A549 (cell line): ENCODE measurements at regions not wholly inside any gene's neighbourhood (a gene's known extent, or its start where the extent isn't known, plus 50 kb on each side); places are given as distances from the start of the nearest gene placed in this dataset.

Source experiments
- EP300 ChIP-seq, 2 experiments: fragments of >200 bp; sonication (Bioruptor Twin); formaldehyde crosslinking; IDR thresholded peaks; 2 replicates in 1 of 2; 3 replicates in 1 of 2; pipeline ENCODE4 v1.6.1; 2016 to 2017
- HDAC2 ChIP-seq: fragments of 200-600 bp; sonication (generic); IDR thresholded peaks from 2 replicates; pipeline ENCODE4 v1.6.1; 2016
- MYC ChIP-seq: IDR thresholded peaks from 2 replicates; pipeline ENCODE4 v1.6.1; 2012; ENCODE audit warnings: mild to moderate bottlenecking, inconsistent platforms, low read length, improper control_type of control experiment, borderline replicate concordance
- POLR2A ChIP-seq: IDR thresholded peaks from 2 replicates; pipeline ENCODE4 v1.6.1; 2012; ENCODE audit warnings: mild to moderate bottlenecking, low read length
- RAD21 ChIP-seq, 2 experiments: fragments of >200 bp in 1 of 2; sonication (Bioruptor Twin) in 1 of 2; formaldehyde crosslinking in 1 of 2; IDR thresholded peaks in 1 of 2; conservative IDR thresholded peaks in 1 of 2; 2 replicates in 1 of 2; 3 replicates in 1 of 2; pipeline ENCODE4 v1.6.1; 2012 to 2018; ENCODE audit warnings: inconsistent platforms in 1 of 2
- REST ChIP-seq: fragments of 200-600 bp; sonication (generic); IDR thresholded peaks from 2 replicates; pipeline ENCODE4 v1.6.1; 2016; ENCODE audit warnings: antibody characterized with exemption, mild to moderate bottlenecking, moderate library complexity
- RFX5 ChIP-seq: fragments of 450-650 bp; IDR thresholded peaks from 2 replicates; pipeline ENCODE4 v1.7.1; 2014; ENCODE audit warnings: antibody characterized with exemption, mild to moderate bottlenecking, moderate library complexity
- SMC3 ChIP-seq: fragments of >200 bp; sonication (Bioruptor Twin); formaldehyde crosslinking; IDR thresholded peaks from 3 replicates; pipeline ENCODE4 v1.6.1; 2018; ENCODE audit warnings: inconsistent platforms
- TF ChIP-seq, protein P1 (sequence below): fragments of >200 bp; sonication (Bioruptor Twin); formaldehyde crosslinking; IDR thresholded peaks from 3 replicates; pipeline ENCODE4 v1.5.1; 2016
- TF ChIP-seq, protein P2 (sequence below): IDR thresholded peaks from 2 replicates; pipeline ENCODE4 v1.6.1; 2012

DNA sequence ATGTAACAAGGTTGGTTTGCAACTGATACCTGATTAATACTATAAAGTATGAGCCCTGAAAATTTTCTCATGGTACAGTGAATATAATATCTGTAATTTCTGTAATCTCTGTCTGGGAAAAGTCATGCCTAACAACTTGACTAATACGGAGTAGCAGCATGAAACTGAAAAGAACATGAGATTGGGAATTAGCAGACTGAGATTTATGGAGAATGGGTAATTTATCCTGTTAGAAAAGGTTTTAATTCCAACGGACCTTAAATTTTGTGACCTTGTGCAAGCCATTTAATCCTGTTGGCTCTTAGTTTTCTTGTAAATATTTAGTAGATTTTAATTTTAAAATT is 90.2 kb upstream of the CMC1 start:
- TF ChIP-seq RFX5 (no peak), RAD21 (conservative IDR thresholded peaks at IDR 0.05 in 1 of 2, IDR thresholded peaks at IDR 0.05 in 1 of 2) (no peak), MYC (no peak), POLR2A (no peak), EP300 (IDR thresholded peaks at IDR 0.05) (no peak), HDAC2 (no peak), SMC3 (no peak), REST (no peak)
- TF ChIP-seq, protein P1, sequence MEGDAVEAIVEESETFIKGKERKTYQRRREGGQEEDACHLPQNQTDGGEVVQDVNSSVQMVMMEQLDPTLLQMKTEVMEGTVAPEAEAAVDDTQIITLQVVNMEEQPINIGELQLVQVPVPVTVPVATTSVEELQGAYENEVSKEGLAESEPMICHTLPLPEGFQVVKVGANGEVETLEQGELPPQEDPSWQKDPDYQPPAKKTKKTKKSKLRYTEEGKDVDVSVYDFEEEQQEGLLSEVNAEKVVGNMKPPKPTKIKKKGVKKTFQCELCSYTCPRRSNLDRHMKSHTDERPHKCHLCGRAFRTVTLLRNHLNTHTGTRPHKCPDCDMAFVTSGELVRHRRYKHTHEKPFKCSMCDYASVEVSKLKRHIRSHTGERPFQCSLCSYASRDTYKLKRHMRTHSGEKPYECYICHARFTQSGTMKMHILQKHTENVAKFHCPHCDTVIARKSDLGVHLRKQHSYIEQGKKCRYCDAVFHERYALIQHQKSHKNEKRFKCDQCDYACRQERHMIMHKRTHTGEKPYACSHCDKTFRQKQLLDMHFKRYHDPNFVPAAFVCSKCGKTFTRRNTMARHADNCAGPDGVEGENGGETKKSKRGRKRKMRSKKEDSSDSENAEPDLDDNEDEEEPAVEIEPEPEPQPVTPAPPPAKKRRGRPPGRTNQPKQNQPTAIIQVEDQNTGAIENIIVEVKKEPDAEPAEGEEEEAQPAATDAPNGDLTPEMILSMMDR: no peak
- TF ChIP-seq, protein P2, sequence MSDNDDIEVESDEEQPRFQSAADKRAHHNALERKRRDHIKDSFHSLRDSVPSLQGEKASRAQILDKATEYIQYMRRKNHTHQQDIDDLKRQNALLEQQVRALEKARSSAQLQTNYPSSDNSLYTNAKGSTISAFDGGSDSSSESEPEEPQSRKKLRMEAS: no peak
